IMR-90 (cell line): ENCODE measurements at regions not wholly inside any gene's neighbourhood (a gene's known extent, or its start where the extent isn't known, plus 50 kb on each side); places are given as distances from the start of the nearest gene placed in this dataset.

Experiments
- CEBPB ChIP-seq: IDR thresholded peaks from 2 replicates; pipeline ENCODE4 v1.6.1; 2012; ENCODE audit warnings: low read depth, low read length, improper control_type of control experiment
- CTCF ChIP-seq: conservative IDR thresholded peaks from 2 replicates; pipeline ENCODE4 v1.5.1; 2012; ENCODE audit warnings: mild to moderate bottlenecking, low read depth, low read length, improper control_type of control experiment
- ELK1 ChIP-seq: fragments of 150-350 bp; IDR thresholded peaks from 2 replicates; pipeline ENCODE4 v1.6.1; 2016; ENCODE audit warnings: low read depth, mild to moderate bottlenecking, low read length, moderate library complexity, borderline replicate concordance
- FOS ChIP-seq: fragments of 150-350 bp; IDR thresholded peaks from 2 replicates; pipeline ENCODE4 v1.6.1; 2016; ENCODE audit warnings: low read depth, low read length
- MAZ ChIP-seq: IDR thresholded peaks from 2 replicates; pipeline ENCODE4 v1.6.1; 2012; ENCODE audit warnings: low read depth, mild to moderate bottlenecking, low read length, improper control_type of control experiment, moderate library complexity, borderline replicate concordance
- MXI1 ChIP-seq: IDR thresholded peaks from 2 replicates; pipeline ENCODE4 v1.6.1; 2012; ENCODE audit warnings: low read depth, mild to moderate bottlenecking, low read length, moderate library complexity, borderline replicate concordance
- POLR2A ChIP-seq: IDR thresholded peaks from 2 replicates; pipeline ENCODE4 v1.6.1; 2012; ENCODE audit warnings: mild to moderate bottlenecking, low read depth, low read length
- RAD21 ChIP-seq: IDR thresholded peaks from 2 replicates; pipeline ENCODE4 v1.6.1; 2012; ENCODE audit warnings: low read length, improper control_type of control experiment
- RCOR1 ChIP-seq: IDR thresholded peaks from 2 replicates; pipeline ENCODE4 v1.6.1; 2012; ENCODE audit warnings: mild to moderate bottlenecking, low read length, improper control_type of control experiment; ENCODE audit not compliant: insufficient replicate concordance
- SMC3 ChIP-seq: fragments of 150-350 bp; IDR thresholded peaks from 2 replicates; pipeline ENCODE4 v1.6.1; 2016; ENCODE audit warnings: low read depth, mild to moderate bottlenecking, antibody characterized with exemption, low read length, moderate library complexity

DNA sequence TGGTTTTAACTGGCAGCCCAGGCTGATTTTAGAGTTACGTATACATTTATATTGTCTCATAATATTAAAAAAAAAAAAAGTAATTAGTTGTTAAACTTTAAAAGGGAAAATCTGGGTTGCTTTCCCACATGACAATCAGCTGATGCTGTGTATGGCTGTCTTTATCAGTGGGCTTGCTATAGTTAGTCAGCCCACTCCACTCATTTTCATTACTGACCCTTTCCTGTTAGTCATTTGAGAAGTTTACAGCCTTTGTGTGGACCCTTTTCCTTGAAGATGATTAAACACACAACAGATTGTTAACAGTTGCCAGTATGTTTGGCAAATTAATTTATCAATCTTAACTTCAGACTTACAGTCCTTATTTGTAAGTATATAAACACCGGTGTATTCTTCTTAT is 164.5 kb upstream of the AGR3 start:
- TF ChIP-seq ELK1 (no peak), MAZ (no peak), RCOR1 (no peak), CTCF (no peak), SMC3 (no peak), POLR2A (no peak), RAD21 (no peak), CEBPB (no peak), FOS (no peak), MXI1 (no peak)
